Stimulated activated CD4-positive, alpha-beta T cell treated with anti-CD3 and anti-CD28 coated beads, TNF-alpha, amount 100 ng/mL, for 24 hours (primary cell): ENCODE measurements at regions not wholly inside any gene's neighbourhood (a gene's known extent, or its start where the extent isn't known, plus 50 kb on each side); places are given as distances from the start of the nearest gene placed in this dataset.

Experiments
- DNase-seq, 3 experiments: peaks; one replicate each; pipeline ENCODE4 v3.0.0-alpha.2; 2020; ENCODE audit warnings: low read depth in 3 of 3

- no peak for DNase-seq
Observed at GRCh38 chr9:105146677-105147076, 97.8 kb upstream of the SLC44A1 start.

- no peak for DNase-seq
Observed at GRCh38 chr9:105147110-105147871, 97.2 kb upstream of the SLC44A1 start.

- no peak for DNase-seq
Observed at GRCh38 chr9:105148328-105149006, 96.0 kb upstream of the SLC44A1 start.

GRCh38 chr9:105150991-105151685 is 93.3 kb upstream of the SLC44A1 start:
- DNase-seq = no peak

GRCh38 chr9:105151686-105151995 is 92.8 kb upstream of the SLC44A1 start:
- DNase-seq = no peak

GRCh38 chr9:105154723-105155191 is 89.7 kb upstream of the SLC44A1 start:
- DNase-seq = no peak

- DNase-seq = no peak
Observed at GRCh38 chr9:105157171-105157583, 87.3 kb upstream of the SLC44A1 start.

- no peak for DNase-seq
Observed at GRCh38 chr9:105158020-105158419, 86.4 kb upstream of the SLC44A1 start.

GRCh38 chr9:105158898-105159297 is 85.6 kb upstream of the SLC44A1 start:
- no peak for DNase-seq

GRCh38 chr9:105168870-105169319 is 75.6 kb upstream of the SLC44A1 start:
- no peak for DNase-seq

GRCh38 chr9:105171076-105171475 is 73.4 kb upstream of the SLC44A1 start:
- DNase-seq = no peak

- no peak for DNase-seq
Observed at GRCh38 chr9:105171589-105171988, 72.9 kb upstream of the SLC44A1 start.

GRCh38 chr9:105172436-105172835 is 72.0 kb upstream of the SLC44A1 start:
- DNase-seq = no peak

GRCh38 chr9:105173306-105173705 is 71.1 kb upstream of the SLC44A1 start:
- DNase-seq = no peak

GRCh38 chr9:105173826-105174225 is 70.6 kb upstream of the SLC44A1 start:
- no peak for DNase-seq

GRCh38 chr9:105176194-105176593 is 68.3 kb upstream of the SLC44A1 start:
- no peak for DNase-seq

GRCh38 chr9:105178076-105178475 is 66.4 kb upstream of the SLC44A1 start:
- no peak for DNase-seq

GRCh38 chr9:105187781-105188180 is 56.7 kb upstream of the SLC44A1 start:
- DNase-seq = no peak

GRCh38 chr9:105188746-105189145 is 55.7 kb upstream of the SLC44A1 start:
- no peak for DNase-seq

- DNase-seq = no peak
Observed at GRCh38 chr9:105191508-105192121, 52.8 kb upstream of the SLC44A1 start.

GRCh38 chr9:105193560-105193959 is 50.9 kb upstream of the SLC44A1 start:
- no peak for DNase-seq

GRCh38 chr9:105194234-105194633 is 50.2 kb upstream of the SLC44A1 start:
- DNase-seq = no peak
